ENCODE measurements at regions not wholly inside any gene's neighbourhood (a gene's known extent, or its start where the extent isn't known, plus 50 kb on each side); places are given as distances from the start of the nearest gene placed in this dataset.
"Not testable (repeated sequence)": the region's sequence is repeated elsewhere in the genome, so short reads cannot be mapped to it uniquely, and the experiment has no call there.

GRCh38 chr15:81885135-81885534 is 160.7 kb downstream of the MEX3B start:
- Mint-ChIP-seq H3K27me3 (no peaks in the 10 kb centered on the region), H3K9me3 (ENCODE audit: low read depth) (peaks cover 15% of the 10 kb centered on the region)

GRCh38 chr15:81882504-81882903 is 163.3 kb downstream of the MEX3B start:
- H3K27ac Mint-ChIP-seq, result no peak overlapping the region
- H3K9me3 Mint-ChIP-seq (ENCODE audit: low read depth), result peaks cover 21% of the 10 kb centered on the region
- no peak for TF ChIP-seq CTCF (IDR thresholded peaks at IDR 0.05; ENCODE audit: unreplicated experiment)
- no peak for DNase-seq (ENCODE audit: low spot score, unreplicated experiment)
- H3K27me3 Mint-ChIP-seq, result no peaks in the 10 kb centered on the region
- no peak overlapping the region for H3K4me3 Mint-ChIP-seq (ENCODE audit: low read depth)
- H3K36me3 Mint-ChIP-seq (ENCODE audit: insufficient read depth), result peaks cover 8% of the 10 kb centered on the region
- H3K4me1 Mint-ChIP-seq (ENCODE audit: low read depth), result peaks cover 14% of the 10 kb centered on the region

More at GRCh38 chr15:81885135-81885534, 160.7 kb downstream of the MEX3B start:
- no peak for DNase-seq (ENCODE audit: low spot score, unreplicated experiment)
- peaks cover 14% of the 10 kb centered on the region for H3K4me1 Mint-ChIP-seq (ENCODE audit: low read depth)
- no peak for TF ChIP-seq CTCF (IDR thresholded peaks at IDR 0.05; ENCODE audit: unreplicated experiment)
- H3K4me3 Mint-ChIP-seq (ENCODE audit: low read depth), result no peak overlapping the region
- H3K36me3 Mint-ChIP-seq (ENCODE audit: insufficient read depth), result peaks cover 2% of the 10 kb centered on the region
- no peak overlapping the region for H3K27ac Mint-ChIP-seq

GRCh38 chr15:81880833-81881232 is 165.0 kb downstream of the MEX3B start:
- no peak overlapping the region for H3K27ac Mint-ChIP-seq
- no peak for TF ChIP-seq CTCF (IDR thresholded peaks at IDR 0.05; ENCODE audit: unreplicated experiment)
- H3K4me3 Mint-ChIP-seq (ENCODE audit: low read depth), result no peak overlapping the region
- H3K27me3 Mint-ChIP-seq, result no peaks in the 10 kb centered on the region
- H3K4me1 Mint-ChIP-seq (ENCODE audit: low read depth), result peaks cover 14% of the 10 kb centered on the region
- DNase-seq (ENCODE audit: low spot score, unreplicated experiment), result no peak
- peaks cover 8% of the 10 kb centered on the region for H3K36me3 Mint-ChIP-seq (ENCODE audit: insufficient read depth)
- H3K9me3 Mint-ChIP-seq (ENCODE audit: low read depth), result peaks cover 8% of the 10 kb centered on the region

GRCh38 chr15:81880314-81880713 is 165.5 kb downstream of the MEX3B start:
- no peak overlapping the region for H3K4me3 Mint-ChIP-seq (ENCODE audit: low read depth)
- H3K27ac Mint-ChIP-seq, result no peak overlapping the region
- no peak for DNase-seq (ENCODE audit: low spot score, unreplicated experiment)
- H3K9me3 Mint-ChIP-seq (ENCODE audit: low read depth), result peaks cover 8% of the 10 kb centered on the region
- TF ChIP-seq CTCF (IDR thresholded peaks at IDR 0.05; ENCODE audit: unreplicated experiment), result no peak
- H3K36me3 Mint-ChIP-seq (ENCODE audit: insufficient read depth), result peaks cover 8% of the 10 kb centered on the region
- H3K4me1 Mint-ChIP-seq (ENCODE audit: low read depth), result peaks cover 14% of the 10 kb centered on the region
- H3K27me3 Mint-ChIP-seq, result no peaks in the 10 kb centered on the region

GRCh38 chr15:81875717-81876116 is 170.1 kb downstream of the MEX3B start:
- not testable (repeated sequence) for H3K4me1 Mint-ChIP-seq (ENCODE audit: low read depth); H3K36me3 Mint-ChIP-seq (ENCODE audit: insufficient read depth); H3K4me3 Mint-ChIP-seq (ENCODE audit: low read depth); DNase-seq (ENCODE audit: low spot score, unreplicated experiment); H3K27me3 Mint-ChIP-seq; H3K9me3 Mint-ChIP-seq (ENCODE audit: low read depth); H3K27ac Mint-ChIP-seq

- Mint-ChIP-seq H3K27ac (peak overlapping the region; percentile 96), H3K4me3 (ENCODE audit: low read depth) (peak overlapping the region; percentile 80), H3K36me3 (ENCODE audit: insufficient read depth) (peaks cover 12% of the 10 kb centered on the region)
- H3K4me1 Mint-ChIP-seq (ENCODE audit: low read depth); H3K9me3 Mint-ChIP-seq (ENCODE audit: low read depth); H3K27me3 Mint-ChIP-seq; DNase-seq (ENCODE audit: low spot score, unreplicated experiment): not testable (repeated sequence)
Measured at GRCh38 chr15:81870746-81871106, 175.1 kb downstream of the MEX3B start.

- Mint-ChIP-seq H3K36me3 (ENCODE audit: insufficient read depth) (peaks cover 12% of the 10 kb centered on the region), H3K4me3 (ENCODE audit: low read depth) (peak overlapping the region; percentile 80), H3K27ac (peak overlapping the region; percentile 96)
- not testable (repeated sequence) for DNase-seq (ENCODE audit: low spot score, unreplicated experiment); H3K9me3 Mint-ChIP-seq (ENCODE audit: low read depth); H3K27me3 Mint-ChIP-seq; H3K4me1 Mint-ChIP-seq (ENCODE audit: low read depth)
Measured at GRCh38 chr15:81870062-81870745, 175.6 kb downstream of the MEX3B start.
